Right lobe of liver (tissue), 4 donors: ENCODE measurements at regions not wholly inside any gene's neighbourhood (a gene's known extent, or its start where the extent isn't known, plus 50 kb on each side); places are given as distances from the start of the nearest gene placed in this dataset.
"Not testable (repeated sequence)": the region's sequence is repeated elsewhere in the genome, so short reads cannot be mapped to it uniquely, and the experiment has no call there.

Experiments used
- CTCF ChIP-seq, 4 donors: fragments of 200-600 bp in 3 of 4; fragments of 450-650 bp in 1 of 4; IDR thresholded peaks; one replicate each; pipeline versions ENCODE4 v1.5.1 to v1.8.0; 2016 to 2022; ENCODE audit warnings: antibody characterized with exemption in 4 of 4, mild to moderate bottlenecking in 2 of 4
- POLR2A ChIP-seq: fragments of 450-650 bp; IDR thresholded peaks from one replicate; pipeline ENCODE4 v1.6.1; 2017; ENCODE audit warnings: antibody characterized with exemption, mild to moderate bottlenecking
- donor health status: DM: no; HTN: no; CAD: no.
- donor health status: DM: no; HTN: no; CAD: no.
- donor health status: DM: no; HTN: yes; CAD: no.

DNA sequence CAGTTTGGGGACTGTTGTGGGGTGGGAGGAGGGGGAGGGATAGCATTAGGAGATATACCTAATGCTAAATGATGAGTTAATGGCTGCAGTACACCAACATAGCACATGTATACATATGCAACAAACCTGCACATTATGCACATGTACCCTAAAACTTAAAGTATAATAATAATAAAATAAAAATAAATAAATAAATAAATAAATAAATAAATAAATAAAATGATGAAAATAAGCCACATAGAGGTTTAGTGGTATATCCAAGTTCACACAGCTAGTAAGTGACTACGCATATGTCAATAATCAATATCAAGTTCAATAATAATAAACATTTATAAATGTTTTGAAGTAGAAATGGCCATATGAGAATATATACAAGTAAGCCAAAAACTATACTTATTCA is 141.7 kb upstream of the LHX8 start:
- TF ChIP-seq CTCF (IDR thresholded peaks at IDR 0.05); POLR2A: not testable (repeated sequence)
